HG03460 (cell line): ENCODE measurements at regions not wholly inside any gene's neighbourhood (a gene's known extent, or its start where the extent isn't known, plus 50 kb on each side); places are given as distances from the start of the nearest gene placed in this dataset.

Source experiments
- ATAC-seq: cut with Tn5 transposase; IDR thresholded peaks from one replicate; pipeline ENCODE4 v1.9.1; 2021; ENCODE audit not compliant: unreplicated experiment

- peak; percentile 90 for ATAC-seq
Observed at GRCh38 chr3:44045476-44046275, 196.0 kb upstream of the TOPAZ1 start.

- no peak for ATAC-seq
Observed at GRCh38 chr3:44047796-44048195, 193.9 kb upstream of the TOPAZ1 start.

- ATAC-seq, result no peak
Observed at GRCh38 chr3:44048196-44048924, 193.3 kb upstream of the TOPAZ1 start.

GRCh38 chr3:44048949-44049348 is 192.7 kb upstream of the TOPAZ1 start:
- ATAC-seq, result no peak

GRCh38 chr3:44050101-44050500 is 191.6 kb upstream of the TOPAZ1 start:
- ATAC-seq, result no peak

GRCh38 chr3:44050867-44051266 is 190.8 kb upstream of the TOPAZ1 start:
- no peak for ATAC-seq

- no peak for ATAC-seq
Observed at GRCh38 chr3:44055951-44056350, 185.7 kb upstream of the TOPAZ1 start.

- ATAC-seq, result no peak
Observed at GRCh38 chr3:44056446-44057240, 185.0 kb upstream of the TOPAZ1 start.

GRCh38 chr3:44058022-44058867 is 183.4 kb upstream of the TOPAZ1 start:
- ATAC-seq, result peak; percentile 89

GRCh38 chr3:44058868-44059203 is 182.8 kb upstream of the TOPAZ1 start:
- peak; percentile 10 for ATAC-seq

GRCh38 chr3:44060164-44060563 is 181.5 kb upstream of the TOPAZ1 start:
- no peak for ATAC-seq

- ATAC-seq, result no peak
Observed at GRCh38 chr3:44061268-44061667, 180.4 kb upstream of the TOPAZ1 start.

GRCh38 chr3:44061961-44062360 is 179.7 kb upstream of the TOPAZ1 start:
- ATAC-seq, result no peak

GRCh38 chr3:44065311-44066094 is 176.2 kb upstream of the TOPAZ1 start:
- ATAC-seq, result no peak

- ATAC-seq, result no peak
Observed at GRCh38 chr3:44066806-44067205, 174.9 kb upstream of the TOPAZ1 start.

GRCh38 chr3:44067431-44067830 is 174.3 kb upstream of the TOPAZ1 start:
- ATAC-seq, result no peak

GRCh38 chr3:44068753-44069152 is 172.9 kb upstream of the TOPAZ1 start:
- no peak for ATAC-seq

GRCh38 chr3:44069276-44069675 is 172.4 kb upstream of the TOPAZ1 start:
- no peak for ATAC-seq

- no peak for ATAC-seq
Observed at GRCh38 chr3:44070841-44071546, 170.7 kb upstream of the TOPAZ1 start.
